Vagina (tissue), 2 donors: ENCODE measurements at regions not wholly inside any gene's neighbourhood (a gene's known extent, or its start where the extent isn't known, plus 50 kb on each side); places are given as distances from the start of the nearest gene placed in this dataset.

Source experiments
- POLR2A ChIP-seq, 2 donors: fragments of 450-650 bp; IDR thresholded peaks; one replicate each; pipeline ENCODE4 v1.6.1; 2017; ENCODE audit warnings: antibody characterized with exemption in 2 of 2, mild to moderate bottlenecking in 2 of 2, moderate library complexity in 2 of 2
- POLR2AphosphoS5 ChIP-seq, 2 donors: sonication (generic); formaldehyde crosslinking; IDR thresholded peaks; one replicate each; pipeline ENCODE4 v1.9.0; 2017; ENCODE audit warnings: antibody characterized with exemption in 2 of 2, mild to moderate bottlenecking in 2 of 2, low read depth in 1 of 2; ENCODE audit not compliant: insufficient read depth in 1 of 2
- TF ChIP-seq, protein P1 (sequence below), 3 experiments: fragments of 450-650 bp in 2 of 3; fragments of 200-600 bp in 1 of 3; sonication (generic) in 1 of 3; IDR thresholded peaks; one replicate each; pipeline ENCODE4 v1.5.1; 2017 to 2019; ENCODE audit warnings: antibody characterized with exemption in 3 of 3, mild to moderate bottlenecking in 2 of 3, moderate library complexity in 2 of 3

DNA sequence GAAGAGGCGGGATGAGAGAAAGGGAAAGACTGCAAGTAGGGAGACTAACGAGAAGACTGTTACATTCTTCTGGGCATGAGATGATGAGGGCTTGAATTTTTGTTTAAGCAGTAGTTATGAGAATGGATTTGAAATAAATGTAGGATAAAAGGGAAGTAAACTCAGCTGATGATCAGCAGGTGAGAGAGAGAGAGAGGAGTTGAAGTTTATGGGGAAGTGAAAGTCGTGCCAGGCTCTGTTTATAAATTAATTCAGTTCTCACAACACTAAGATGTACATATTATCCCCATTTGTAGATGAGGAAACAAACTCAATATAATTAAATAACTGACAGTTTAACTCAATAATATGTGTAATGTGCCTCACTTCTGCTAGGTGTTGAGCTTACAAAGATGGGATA is 170.0 kb upstream of the RMST start:
- TF ChIP-seq, protein P1, sequence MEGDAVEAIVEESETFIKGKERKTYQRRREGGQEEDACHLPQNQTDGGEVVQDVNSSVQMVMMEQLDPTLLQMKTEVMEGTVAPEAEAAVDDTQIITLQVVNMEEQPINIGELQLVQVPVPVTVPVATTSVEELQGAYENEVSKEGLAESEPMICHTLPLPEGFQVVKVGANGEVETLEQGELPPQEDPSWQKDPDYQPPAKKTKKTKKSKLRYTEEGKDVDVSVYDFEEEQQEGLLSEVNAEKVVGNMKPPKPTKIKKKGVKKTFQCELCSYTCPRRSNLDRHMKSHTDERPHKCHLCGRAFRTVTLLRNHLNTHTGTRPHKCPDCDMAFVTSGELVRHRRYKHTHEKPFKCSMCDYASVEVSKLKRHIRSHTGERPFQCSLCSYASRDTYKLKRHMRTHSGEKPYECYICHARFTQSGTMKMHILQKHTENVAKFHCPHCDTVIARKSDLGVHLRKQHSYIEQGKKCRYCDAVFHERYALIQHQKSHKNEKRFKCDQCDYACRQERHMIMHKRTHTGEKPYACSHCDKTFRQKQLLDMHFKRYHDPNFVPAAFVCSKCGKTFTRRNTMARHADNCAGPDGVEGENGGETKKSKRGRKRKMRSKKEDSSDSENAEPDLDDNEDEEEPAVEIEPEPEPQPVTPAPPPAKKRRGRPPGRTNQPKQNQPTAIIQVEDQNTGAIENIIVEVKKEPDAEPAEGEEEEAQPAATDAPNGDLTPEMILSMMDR (IDR thresholded peaks at IDR 0.05), result no peak
- TF ChIP-seq POLR2AphosphoS5 (IDR thresholded peaks at IDR 0.05; ENCODE audit: insufficient read depth in 1 of 2, low read depth in 1 of 2), result no peak
- no peak for TF ChIP-seq POLR2A (IDR thresholded peaks at IDR 0.05)
